ENCODE measurements at regions not wholly inside any gene's neighbourhood (a gene's known extent, or its start where the extent isn't known, plus 50 kb on each side); places are given as distances from the start of the nearest gene placed in this dataset.

DNA sequence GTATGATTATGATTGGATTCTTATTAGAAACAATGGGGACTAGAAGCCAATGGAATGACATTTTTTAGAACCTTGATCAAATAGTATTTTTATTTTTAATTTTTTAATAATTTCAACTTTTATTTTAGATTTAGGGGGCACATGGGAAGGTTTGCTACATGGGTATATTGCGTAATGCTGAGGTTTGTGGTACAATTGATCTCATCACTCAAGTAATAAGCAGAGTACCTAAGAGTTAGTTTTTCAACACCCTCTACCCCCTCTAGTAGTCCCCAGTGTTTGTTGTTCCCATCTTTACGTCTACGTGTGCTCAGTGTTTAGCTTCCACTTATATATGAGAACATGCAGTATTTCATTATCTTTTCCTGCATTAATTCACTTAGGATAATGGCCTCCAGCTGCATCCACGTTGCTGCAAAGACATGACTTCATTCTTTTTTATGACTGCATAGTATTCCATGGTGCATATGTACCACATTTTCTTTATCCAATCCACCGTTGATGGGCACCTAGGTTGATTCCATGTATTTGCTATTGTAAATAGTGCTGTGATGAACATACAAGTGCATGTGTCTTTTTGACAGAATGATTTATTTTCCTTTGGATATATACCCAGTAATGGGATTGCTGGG lies 281.1 kb upstream of the MAN1A1 start:
- Mint-ChIP-seq H3K27ac (no peak overlapping the region), H3K4me1 (no peaks in the 10 kb centered on the region), H3K4me3 (no peak overlapping the region), H3K9me3 (ENCODE audit: low read depth) (no peaks in the 10 kb centered on the region), H3K36me3 (ENCODE audit: low read depth) (no peaks in the 10 kb centered on the region), H3K27me3 (no peaks in the 10 kb centered on the region)
- ATAC-seq (no peak), DNase-seq (no peak)
- ChIA-PET POLR2A (no interaction called here), CTCF (no interaction called here)
- intact Hi-C loops (cut with DNase I, micrococcal nuclease), result no loop called here

DNA sequence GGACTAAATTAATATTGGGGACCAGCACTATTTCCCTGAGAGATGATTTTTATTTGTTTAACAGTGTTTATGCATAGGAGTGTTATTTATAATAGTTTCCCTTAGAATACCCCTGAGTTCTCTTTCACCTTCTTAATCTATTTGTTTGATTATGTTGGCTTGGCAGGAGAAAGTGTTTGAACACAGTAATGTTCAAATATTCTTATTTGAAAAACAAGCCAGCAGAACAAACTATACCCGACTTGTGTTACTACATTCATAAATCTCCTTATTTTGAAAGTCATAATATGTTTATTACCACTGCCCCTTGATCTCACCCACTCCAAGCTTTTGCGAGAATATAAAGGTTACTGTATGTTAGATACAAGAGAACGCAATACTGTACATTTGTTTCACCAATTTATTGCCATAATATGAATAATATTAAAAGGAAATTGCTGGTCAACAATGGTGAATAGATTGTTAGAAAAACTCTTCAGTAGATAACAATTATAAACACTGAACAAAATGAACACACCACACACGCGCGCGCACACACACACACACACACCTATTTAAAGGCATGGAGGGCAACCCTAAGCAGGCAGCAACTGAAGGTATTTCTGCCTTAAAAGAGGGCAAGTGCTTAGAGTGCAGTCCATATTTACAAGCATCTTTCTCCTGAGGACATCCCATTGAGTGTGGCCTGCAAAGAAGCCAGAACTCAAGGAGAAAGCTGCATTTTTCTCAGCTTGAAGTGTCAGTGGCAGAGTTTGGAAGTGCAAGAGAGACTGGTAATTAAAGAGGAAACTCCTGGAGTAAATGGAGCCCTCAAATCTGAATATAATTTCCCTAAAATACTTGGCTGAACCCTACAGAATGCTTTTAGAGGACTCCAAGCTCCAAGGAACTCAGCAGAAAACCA lies 279.4 kb upstream of the MAN1A1 start:
- Mint-ChIP-seq H3K9me3 (ENCODE audit: low read depth) (no peaks in the 10 kb centered on the region), H3K4me3 (no peak overlapping the region), H3K27ac (no peak overlapping the region), H3K4me1 (no peaks in the 10 kb centered on the region), H3K27me3 (no peaks in the 10 kb centered on the region), H3K36me3 (ENCODE audit: low read depth) (no peaks in the 10 kb centered on the region)
- intact Hi-C loops (cut with DNase I, micrococcal nuclease), result no loop called here
- ChIA-PET POLR2A (no interaction called here), CTCF (interaction anchor here (0.7 kb wide), 1 partner anchor 13 kb away, joined by 3 read pairs; no protein-coding TSS in a partner anchor)
- ATAC-seq (no peak), DNase-seq (no peak)

DNA sequence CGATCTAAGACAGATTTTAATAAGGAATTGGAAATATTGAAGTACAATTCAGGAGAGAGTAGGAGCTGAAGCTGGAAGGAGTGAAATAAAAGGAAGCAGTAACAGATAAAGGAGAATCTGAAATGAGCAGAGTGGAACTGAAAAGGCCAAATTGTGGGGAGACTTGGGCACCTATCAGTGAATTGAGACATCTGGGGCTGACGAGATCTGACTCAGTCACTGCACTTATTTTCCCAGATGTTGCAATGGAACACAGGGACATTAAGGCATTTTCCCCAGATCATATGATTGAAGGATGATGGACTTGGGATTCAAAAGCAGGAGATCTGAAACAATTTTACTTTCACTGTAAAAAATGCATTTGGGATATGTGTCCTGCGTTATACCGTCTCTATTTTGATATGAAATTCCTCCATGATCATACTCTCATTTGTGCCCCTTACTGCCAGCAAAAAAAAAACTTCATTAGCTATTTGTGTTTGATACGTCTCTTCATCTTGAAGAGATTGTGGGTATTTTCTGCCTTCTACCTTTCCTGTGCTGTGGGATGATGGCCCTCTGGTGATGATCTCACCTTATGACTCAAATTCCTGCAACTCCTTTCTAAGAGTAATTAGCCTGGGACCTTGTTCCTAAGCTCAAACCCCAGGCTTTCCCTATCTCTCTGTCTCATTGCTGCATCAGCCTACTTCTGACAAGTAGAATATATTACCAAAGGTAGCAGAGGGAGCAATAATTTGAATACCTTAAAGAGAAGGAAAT lies 278.5 kb upstream of the MAN1A1 start:
- CTCF ChIA-PET, result interaction anchor here (0.6 kb wide), 1 partner anchor 16 kb away, joined by 4 read pairs; no protein-coding TSS in a partner anchor
- H3K4me1 Mint-ChIP-seq, result no peaks in the 10 kb centered on the region
- H3K36me3 Mint-ChIP-seq (ENCODE audit: low read depth), result no peaks in the 10 kb centered on the region
- intact Hi-C loops (cut with DNase I, micrococcal nuclease), result no loop called here
- POLR2A ChIA-PET, result no interaction called here
- H3K27ac Mint-ChIP-seq, result no peak overlapping the region
- no peaks in the 10 kb centered on the region for H3K9me3 Mint-ChIP-seq (ENCODE audit: low read depth)
- ATAC-seq (no peak), DNase-seq (no peak)
- H3K4me3 Mint-ChIP-seq, result no peak overlapping the region
- no peaks in the 10 kb centered on the region for H3K27me3 Mint-ChIP-seq

DNA sequence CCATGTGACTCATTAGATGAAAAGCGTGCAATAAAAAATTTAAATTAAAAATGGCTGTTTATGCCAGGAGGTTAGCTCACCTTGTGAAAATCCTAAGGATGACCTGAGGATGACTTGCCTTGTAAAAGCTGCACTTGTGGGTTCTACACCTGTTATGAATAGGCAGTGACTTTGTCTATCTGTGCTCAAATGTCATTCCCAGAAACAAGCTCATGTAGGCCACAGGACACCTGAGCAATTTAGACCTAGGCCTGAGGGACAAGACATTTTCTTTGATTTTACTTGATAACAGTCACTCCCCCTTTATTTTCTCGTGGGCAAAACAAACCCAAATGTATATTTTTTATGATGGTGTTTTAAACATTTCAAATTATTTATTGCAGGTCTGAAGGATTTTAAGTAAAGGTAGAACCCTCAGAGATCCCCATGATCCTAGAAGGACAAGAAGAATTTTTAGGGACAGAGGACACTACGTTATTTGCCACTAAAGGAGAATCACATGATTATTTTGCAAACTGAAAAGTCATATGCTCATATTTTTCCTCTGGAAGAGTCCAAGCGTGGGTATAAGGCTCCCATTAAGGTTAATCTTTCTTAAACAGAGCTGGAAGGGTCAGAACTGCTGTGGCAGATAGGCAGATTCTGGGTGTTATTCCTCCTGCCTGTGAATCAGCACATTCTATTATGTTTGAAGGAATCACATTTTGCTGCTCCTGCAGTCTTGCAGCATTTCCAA lies 277.5 kb upstream of the MAN1A1 start:
- Mint-ChIP-seq H3K4me3 (no peak overlapping the region), H3K36me3 (ENCODE audit: low read depth) (no peaks in the 10 kb centered on the region), H3K9me3 (ENCODE audit: low read depth) (no peaks in the 10 kb centered on the region), H3K4me1 (no peaks in the 10 kb centered on the region), H3K27ac (no peak overlapping the region), H3K27me3 (no peaks in the 10 kb centered on the region)
- ChIA-PET CTCF (no interaction called here), POLR2A (no interaction called here)
- ATAC-seq (no peak), DNase-seq (no peak)
- intact Hi-C loops (cut with DNase I, micrococcal nuclease), result no loop called here

DNA sequence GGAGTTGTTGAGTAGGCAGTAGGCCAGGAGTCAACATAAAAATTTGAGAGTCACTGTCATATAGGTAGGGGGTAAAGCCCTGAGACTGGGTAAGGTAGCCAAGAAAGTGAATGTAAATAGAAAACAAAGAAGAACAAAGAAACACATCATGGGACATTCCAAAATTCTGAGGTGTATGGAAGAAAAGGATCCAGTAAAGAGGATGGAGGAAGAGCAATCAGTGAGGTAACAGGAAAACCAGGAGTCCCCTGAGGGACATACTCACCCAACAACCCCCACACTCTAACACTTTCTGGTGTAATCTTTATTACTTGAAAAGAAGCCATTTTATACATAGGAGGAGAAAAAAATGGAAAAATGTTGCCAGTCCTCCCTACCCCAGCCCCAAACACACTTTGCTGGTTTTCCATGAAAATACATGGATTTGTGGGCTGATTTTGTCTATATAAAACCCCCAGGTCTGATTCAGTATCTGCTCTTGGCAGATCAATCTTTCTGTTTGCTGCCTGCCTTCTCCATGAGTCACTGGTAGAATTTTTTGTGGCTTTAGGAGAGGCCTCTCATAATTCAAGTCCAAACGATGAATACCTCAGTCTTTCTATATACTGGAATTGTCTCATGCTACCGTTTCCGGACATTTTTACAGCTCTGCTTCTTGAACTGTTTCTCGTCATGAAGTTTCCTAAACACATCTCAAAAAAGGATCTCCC lies 271.4 kb upstream of the MAN1A1 start:
- Mint-ChIP-seq H3K36me3 (ENCODE audit: low read depth) (no peaks in the 10 kb centered on the region), H3K9me3 (ENCODE audit: low read depth) (peaks cover 3% of the 10 kb centered on the region), H3K27me3 (peaks cover 3% of the 10 kb centered on the region), H3K4me1 (no peaks in the 10 kb centered on the region), H3K27ac (no peak overlapping the region), H3K4me3 (no peak overlapping the region)
- intact Hi-C loops (cut with DNase I, micrococcal nuclease), result no loop called here
- DNase-seq (no peak), ATAC-seq (no peak)
- POLR2A ChIA-PET, result no interaction called here
- CTCF ChIA-PET, result no interaction called here

DNA sequence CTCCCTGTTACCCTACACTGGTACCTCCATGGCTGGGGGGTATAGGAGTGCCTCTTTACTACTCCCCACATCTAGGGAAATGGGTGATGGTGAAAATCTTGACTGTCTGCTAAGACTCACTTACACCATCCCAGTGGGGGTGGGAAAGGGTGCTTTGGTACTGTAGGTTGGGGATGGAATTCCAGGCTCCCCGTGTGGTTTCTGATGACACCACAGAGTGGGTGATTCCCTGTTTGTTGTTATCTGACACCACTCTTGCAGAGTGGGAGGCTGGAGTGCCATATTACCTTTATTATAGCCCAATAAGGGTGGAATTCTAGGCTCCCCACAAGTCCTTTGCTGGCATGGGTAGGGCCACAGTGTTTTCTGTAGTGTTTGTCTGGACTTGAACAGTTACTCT lies 264.6 kb upstream of the MAN1A1 start:
- POLR2A ChIA-PET, result no interaction called here
- H3K4me3 Mint-ChIP-seq, result no peak overlapping the region
- H3K36me3 Mint-ChIP-seq (ENCODE audit: low read depth), result no peaks in the 10 kb centered on the region
- DNase-seq (no peak), ATAC-seq (no peak)
- no peak overlapping the region for H3K27ac Mint-ChIP-seq
- peaks cover 3% of the 10 kb centered on the region for H3K4me1 Mint-ChIP-seq
- intact Hi-C loops (cut with DNase I, micrococcal nuclease), result no loop called here
- no peaks in the 10 kb centered on the region for H3K9me3 Mint-ChIP-seq (ENCODE audit: low read depth)
- no peaks in the 10 kb centered on the region for H3K27me3 Mint-ChIP-seq
- CTCF ChIA-PET, result interaction anchor here (1.0 kb wide), 1 partner anchor 465 kb away, joined by 3 read pairs; no protein-coding TSS in a partner anchor

DNA sequence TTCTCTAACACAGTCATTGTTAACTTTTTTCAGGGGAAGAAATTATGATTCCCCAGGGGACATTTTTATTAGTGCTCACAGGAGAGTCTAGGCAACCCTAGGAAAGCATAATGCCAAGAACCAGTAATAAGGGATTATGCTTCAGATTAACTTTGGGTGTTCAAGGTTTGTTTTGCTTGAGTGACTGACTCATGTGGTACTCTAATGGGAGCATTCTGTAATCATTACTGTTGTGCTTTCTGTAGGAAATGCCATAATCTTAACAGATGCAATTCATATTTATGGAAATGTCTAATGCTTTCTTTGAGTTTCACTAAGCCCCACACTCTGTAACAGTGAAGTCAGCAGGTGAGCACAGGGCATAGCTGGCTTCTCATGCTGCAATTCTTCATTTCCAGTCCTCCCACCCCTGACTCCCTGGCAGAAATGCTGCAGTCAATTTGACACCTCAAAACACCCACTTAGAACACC lies 263.4 kb upstream of the MAN1A1 start:
- no peak for DNase-seq
- Mint-ChIP-seq H3K4me3 (no peak overlapping the region), H3K36me3 (ENCODE audit: low read depth) (no peaks in the 10 kb centered on the region), H3K4me1 (peaks cover 3% of the 10 kb centered on the region), H3K27me3 (no peaks in the 10 kb centered on the region), H3K27ac (no peak overlapping the region), H3K9me3 (ENCODE audit: low read depth) (no peaks in the 10 kb centered on the region)
- ATAC-seq, result no peak
- intact Hi-C loops (cut with DNase I, micrococcal nuclease), result no loop called here
- POLR2A ChIA-PET, result no interaction called here
- CTCF ChIA-PET, result interaction anchor here (1.0 kb wide), 1 partner anchor 464 kb away, joined by 3 read pairs; no protein-coding TSS in a partner anchor

DNA sequence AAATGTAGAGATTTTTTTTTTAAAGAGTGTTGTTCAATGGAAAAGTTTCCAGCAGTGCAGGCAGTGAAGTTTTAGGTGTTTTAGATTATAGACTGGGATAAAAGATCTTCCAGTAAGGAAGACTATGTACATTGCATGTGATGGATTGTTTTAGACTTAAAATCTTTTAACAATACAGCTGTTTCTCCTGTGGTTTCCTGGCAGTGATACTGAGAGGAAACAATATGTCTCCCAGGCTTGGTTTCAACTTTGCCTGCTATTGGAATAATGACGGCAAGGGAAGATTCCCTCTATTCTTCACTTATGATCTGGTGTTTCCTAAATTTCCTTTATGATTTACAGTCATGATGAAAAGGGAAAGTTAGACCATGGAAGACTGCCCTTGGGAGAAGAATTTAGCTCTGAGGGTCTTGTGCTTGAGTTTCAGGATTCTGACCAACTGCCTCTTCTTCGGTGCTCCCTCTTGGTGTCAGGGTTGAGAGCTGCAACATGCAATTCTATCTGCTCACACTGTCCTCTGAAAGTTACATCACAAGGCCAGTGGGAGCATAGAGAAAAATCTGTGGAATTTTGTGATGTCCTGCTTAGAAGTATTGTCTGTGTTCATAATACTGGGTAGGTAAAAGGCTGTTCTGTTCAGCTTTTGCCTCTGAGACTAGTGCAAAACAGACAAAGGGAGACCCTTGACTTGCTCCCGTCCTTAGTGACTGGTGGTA lies 262.8 kb upstream of the MAN1A1 start:
- intact Hi-C loops (cut with DNase I, micrococcal nuclease), result no loop called here
- ATAC-seq (no peak), DNase-seq (no peak)
- ChIA-PET POLR2A (no interaction called here), CTCF (interaction anchor here (0.5 to 0.7 kb wide), 3 partner anchors 16 to 270 kb away, joined by 3 to 4 read pairs (median 3); no protein-coding TSS in a partner anchor)
- H3K9me3 Mint-ChIP-seq (ENCODE audit: low read depth), result no peaks in the 10 kb centered on the region
- no peaks in the 10 kb centered on the region for H3K27me3 Mint-ChIP-seq
- H3K27ac Mint-ChIP-seq, result no peak overlapping the region
- H3K36me3 Mint-ChIP-seq (ENCODE audit: low read depth), result no peaks in the 10 kb centered on the region
- H3K4me1 Mint-ChIP-seq, result peaks cover 3% of the 10 kb centered on the region
- no peak overlapping the region for H3K4me3 Mint-ChIP-seq

DNA sequence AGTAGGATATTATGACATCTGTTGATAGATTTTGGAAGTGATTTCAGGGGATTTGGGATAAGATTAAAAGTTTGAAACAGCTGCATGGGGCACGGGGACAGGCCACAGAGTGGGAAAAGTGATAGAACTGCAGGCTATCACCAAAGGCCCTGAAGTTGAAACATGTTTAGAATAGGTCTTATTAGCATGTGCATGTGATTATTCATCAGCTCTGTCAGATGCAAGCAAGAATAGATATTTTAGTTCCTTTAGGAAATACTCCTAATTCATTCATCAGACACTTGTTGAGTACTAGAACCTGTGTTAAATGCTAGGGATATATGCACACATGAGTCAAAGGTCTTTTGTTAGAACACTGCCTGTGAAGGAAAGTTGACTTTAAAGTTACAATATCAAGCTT lies 261.2 kb upstream of the MAN1A1 start:
- H3K4me1 Mint-ChIP-seq, result peaks cover 3% of the 10 kb centered on the region
- no peak overlapping the region for H3K4me3 Mint-ChIP-seq
- H3K9me3 Mint-ChIP-seq (ENCODE audit: low read depth), result no peaks in the 10 kb centered on the region
- DNase-seq (no peak), ATAC-seq (no peak)
- CTCF ChIA-PET, result no interaction called here
- H3K27ac Mint-ChIP-seq, result no peak overlapping the region
- H3K36me3 Mint-ChIP-seq (ENCODE audit: low read depth), result no peaks in the 10 kb centered on the region
- H3K27me3 Mint-ChIP-seq, result no peaks in the 10 kb centered on the region
- intact Hi-C loops (cut with DNase I, micrococcal nuclease), result no loop called here
- POLR2A ChIA-PET, result no interaction called here

DNA sequence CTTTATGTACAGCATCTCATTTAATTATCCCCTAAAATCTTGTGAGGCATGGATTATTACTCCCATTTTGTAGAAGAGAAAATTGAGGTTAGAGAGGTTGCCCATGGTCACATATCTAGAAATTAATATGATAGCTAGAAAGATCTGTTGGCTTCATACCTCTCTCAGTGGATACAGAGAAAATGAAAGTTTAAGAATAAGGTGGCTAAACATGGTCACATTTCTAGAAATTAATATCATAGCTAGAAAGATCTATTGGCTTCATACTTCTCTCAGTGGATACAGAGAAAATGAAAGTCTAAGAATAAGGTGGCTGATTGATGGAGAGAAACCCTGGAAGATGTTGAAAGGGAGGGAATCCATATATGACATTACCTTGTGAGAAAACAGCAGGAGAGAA lies 260.7 kb upstream of the MAN1A1 start:
- DNase-seq, result no peak
- Mint-ChIP-seq H3K36me3 (ENCODE audit: low read depth) (no peaks in the 10 kb centered on the region), H3K4me1 (peaks cover 3% of the 10 kb centered on the region), H3K27me3 (no peaks in the 10 kb centered on the region), H3K9me3 (ENCODE audit: low read depth) (no peaks in the 10 kb centered on the region), H3K4me3 (no peak overlapping the region), H3K27ac (no peak overlapping the region)
- POLR2A ChIA-PET, result no interaction called here
- intact Hi-C loops (cut with DNase I, micrococcal nuclease), result no loop called here
- no peak for ATAC-seq
- CTCF ChIA-PET, result no interaction called here
